A204.1 (cell line): ENCODE measurements at regions not wholly inside any gene's neighbourhood (a gene's known extent, or its start where the extent isn't known, plus 50 kb on each side); places are given as distances from the start of the nearest gene placed in this dataset.
"Not testable (repeated sequence)": the region's sequence is repeated elsewhere in the genome, so short reads cannot be mapped to it uniquely, and the experiment has no call there.

Experiments used
- FAIRE-seq: peaks from 2 replicates; lab custom pipeline; 2012; peaks lifted over from hg19 to GRCh38; lab: Jason Lieb, UNC

- no peak for FAIRE-seq
These were observed 161.0 kb downstream of the SKIDA1 start for GRCh38 chr10:21364196-21365114.

DNA sequence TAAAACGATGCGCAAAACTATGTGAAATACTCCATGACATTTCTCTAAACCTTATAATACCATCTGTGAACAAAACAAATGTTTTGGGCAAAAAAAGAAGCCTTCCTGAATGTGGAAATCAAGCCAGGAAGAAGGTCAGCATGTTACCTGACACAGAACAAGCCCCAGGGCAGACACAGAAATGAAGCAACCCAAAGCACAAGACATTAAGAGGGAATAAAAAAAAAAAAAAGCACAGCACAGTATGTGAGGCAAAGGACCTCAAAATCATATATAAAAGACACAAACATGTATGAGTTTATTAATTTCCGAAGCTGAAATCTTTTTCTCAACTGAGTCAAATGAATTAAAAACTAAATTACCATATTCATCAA is 161.8 kb downstream of the SKIDA1 start:
- FAIRE-seq, result no peak

DNA sequence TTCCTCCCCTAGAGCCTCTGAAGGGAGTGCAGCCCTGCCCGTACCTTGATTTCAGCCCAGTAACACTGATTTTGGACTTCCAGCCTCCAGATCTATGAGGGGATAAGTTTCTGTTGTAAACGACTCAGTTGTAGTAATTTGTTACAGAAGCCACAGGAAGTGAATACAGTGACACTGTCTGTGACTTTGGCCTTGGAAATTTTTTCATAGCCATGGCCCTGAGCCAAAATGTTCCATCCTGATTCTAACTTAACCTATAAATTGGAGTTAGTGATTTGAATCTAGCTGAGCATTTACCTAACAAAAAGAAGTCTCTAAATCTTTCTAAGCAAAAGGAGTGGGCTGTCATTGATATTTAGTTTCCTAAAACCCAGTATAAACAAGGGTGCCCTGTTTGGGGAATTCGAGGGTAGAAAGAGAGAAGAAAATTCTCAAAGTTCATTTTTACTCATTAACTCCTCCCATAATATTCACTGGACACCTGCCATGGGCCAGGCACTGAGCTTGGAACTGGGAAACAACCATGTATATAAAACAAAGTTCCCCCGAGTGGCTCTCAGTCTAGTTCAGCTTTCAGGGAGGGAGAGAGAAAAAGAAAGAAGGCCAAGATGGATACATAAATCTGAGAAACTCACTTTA is 162.3 kb downstream of the SKIDA1 start:
- no peak for FAIRE-seq

GRCh38 chr10:21359202-21359601 is 166.3 kb downstream of the SKIDA1 start:
- no peak for FAIRE-seq

DNA sequence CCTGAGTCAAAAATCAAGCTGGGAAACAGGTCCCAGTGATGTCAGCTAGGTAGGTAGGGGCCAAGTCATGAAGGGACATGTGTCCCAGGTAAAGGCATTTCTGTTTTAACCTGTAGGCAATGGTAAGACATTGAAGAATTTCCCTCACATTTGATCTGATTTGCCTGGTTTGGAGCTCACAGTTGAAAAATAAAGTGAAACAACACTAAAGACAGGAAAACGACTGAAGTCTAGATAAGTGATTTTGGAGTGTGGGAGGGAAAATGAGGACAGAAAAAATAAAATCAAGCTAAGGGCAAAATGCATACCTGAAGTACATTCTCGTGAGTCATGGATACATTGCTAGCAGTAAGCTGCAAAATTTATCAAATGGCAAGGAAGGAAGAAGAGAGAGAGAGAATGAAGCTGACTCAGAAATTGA is 169.9 kb downstream of the SKIDA1 start:
- no peak for FAIRE-seq

- FAIRE-seq, result no peak
These were observed 172.6 kb downstream of the SKIDA1 start for GRCh38 chr10:21352886-21353285.

DNA sequence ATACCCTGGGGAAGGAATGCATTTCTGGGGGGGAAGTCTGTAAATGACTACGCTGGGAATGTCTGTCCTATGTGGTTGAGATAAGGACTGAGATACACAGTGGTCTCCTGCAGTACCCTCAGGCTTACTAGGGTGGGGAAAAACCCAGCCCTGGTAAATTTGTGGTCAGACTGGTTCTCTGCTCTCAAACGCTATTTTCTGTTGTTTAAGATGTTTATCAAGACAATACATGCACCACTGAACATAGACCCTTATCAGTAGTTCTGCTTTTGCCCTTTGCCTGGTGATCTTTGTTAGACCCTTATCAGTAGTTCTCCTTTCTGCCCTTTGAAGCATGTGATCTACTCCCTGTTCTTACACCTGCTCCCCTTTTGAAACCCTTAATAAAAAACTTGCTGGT is 173.9 kb downstream of the SKIDA1 start:
- FAIRE-seq, result not testable (repeated sequence)

GRCh38 chr10:21349912-21350286 is 175.6 kb downstream of the SKIDA1 start:
- FAIRE-seq, result no peak

DNA sequence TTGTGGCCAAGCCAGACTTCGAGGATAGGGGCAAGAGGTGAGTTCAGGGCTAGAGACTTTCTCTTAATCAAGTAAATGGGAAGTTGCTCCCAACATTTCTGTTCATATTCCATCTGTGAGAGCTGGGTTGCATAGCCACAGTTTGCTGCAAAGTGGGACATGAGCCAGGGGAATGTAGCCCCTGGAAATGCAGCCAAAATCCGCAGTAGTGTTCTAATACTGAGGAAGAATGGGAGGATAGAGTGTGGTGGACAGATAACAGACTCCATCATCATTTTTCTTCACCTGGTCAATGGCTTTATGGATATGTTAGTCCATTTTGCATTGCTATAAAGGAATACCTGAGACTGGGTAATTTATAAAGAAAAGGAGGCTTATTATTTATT is 177.7 kb downstream of the SKIDA1 start:
- FAIRE-seq, result no peak

GRCh38 chr10:21347043-21347784 is 178.3 kb downstream of the SKIDA1 start:
- no peak for FAIRE-seq

DNA sequence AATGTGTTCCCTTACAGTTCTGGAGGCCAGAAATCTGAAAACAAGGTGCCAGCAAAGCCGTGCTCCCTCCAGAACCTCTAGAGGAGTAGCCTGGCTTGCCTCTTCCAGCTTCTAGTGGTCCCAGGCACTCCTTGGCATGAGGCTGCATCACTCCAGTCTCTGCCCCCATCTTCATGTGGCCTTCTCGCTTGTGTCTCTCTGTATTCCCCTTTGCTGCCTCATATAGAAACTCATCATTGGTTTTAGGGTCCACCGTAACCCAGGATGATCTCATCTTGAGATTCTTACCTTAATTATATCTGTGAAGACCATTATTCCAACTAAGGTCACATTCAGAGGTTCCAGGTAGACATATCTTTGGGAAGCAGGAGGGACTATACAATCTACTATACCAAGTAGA is 182.4 kb downstream of the SKIDA1 start:
- no peak for FAIRE-seq

GRCh38 chr10:21342499-21342898 is 183.0 kb downstream of the SKIDA1 start:
- FAIRE-seq, result not testable (repeated sequence)

- no peak for FAIRE-seq
These were observed 185.2 kb downstream of the SKIDA1 start for GRCh38 chr10:21340331-21340730.

DNA sequence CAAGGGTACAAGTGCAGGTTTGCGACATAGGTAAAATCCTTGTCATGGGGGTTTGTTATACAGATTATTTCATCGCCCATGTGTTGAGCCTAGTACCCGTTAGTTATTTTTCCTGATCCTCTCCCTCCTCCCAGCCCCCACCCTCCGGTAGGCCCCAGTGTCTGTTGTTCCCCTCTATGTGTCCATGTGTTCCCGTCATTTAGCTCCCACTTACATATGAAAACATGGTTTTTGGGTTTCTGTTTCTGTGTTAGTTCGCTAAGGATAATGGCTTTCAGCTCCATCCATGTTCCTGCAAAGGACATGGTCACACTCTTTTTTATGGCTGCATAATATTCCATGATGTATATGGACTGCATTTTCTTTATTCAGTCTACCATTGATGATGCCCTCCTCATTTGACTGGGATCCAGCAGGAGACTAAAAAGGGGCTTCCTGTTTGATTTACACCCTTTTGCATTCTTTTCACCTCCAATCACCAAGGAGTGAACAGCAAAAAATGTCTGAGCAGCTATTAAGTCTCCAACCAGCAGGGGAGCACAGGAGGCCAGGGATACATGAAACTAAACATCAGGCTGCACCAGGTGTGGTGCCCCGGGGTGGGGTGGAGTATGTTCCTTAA is 188.2 kb downstream of the SKIDA1 start:
- no peak for FAIRE-seq

- no peak for FAIRE-seq
These were observed 188.9 kb downstream of the SKIDA1 start for GRCh38 chr10:21336476-21337170.

DNA sequence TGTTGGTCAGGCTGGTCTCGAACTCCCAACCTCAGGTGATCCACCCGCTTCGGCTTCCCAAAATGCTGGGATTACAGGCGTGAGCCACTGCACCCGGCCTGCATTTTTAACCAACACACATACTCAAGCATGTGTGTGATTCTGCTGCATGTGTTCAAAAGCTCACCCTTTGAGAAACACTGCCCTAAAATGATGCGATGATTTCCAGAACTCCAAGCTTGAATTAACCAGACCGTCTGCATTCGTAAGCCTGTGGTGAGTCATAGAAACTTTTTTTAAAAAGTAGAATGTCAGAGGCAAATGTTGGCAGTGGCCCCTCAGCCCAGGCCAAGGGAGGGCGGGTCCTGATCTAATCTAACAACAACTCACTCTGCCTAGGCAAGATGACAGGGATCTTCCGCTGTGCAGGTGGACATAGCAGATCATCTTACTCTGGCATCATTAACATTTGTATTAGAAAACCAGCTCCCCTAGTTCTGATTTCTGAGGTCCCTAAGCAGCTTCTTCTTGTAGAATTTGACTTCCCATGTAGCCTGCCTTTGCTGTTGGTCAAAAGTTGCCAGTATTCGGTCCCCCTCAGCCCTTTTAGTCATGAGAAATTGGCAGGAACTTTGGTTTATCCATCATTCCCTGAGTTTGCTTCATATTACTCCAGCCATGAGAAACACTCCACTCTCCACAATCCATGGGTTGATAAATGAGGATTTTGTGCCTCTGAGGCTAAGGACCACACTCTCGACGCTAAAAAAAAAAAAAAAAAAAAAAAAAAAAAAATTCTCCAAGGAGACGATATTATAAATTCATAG is 190.4 kb downstream of the SKIDA1 start:
- peak; percentile 39 for FAIRE-seq

GRCh38 chr10:21330628-21331020 is 194.9 kb downstream of the SKIDA1 start:
- no peak for FAIRE-seq

DNA sequence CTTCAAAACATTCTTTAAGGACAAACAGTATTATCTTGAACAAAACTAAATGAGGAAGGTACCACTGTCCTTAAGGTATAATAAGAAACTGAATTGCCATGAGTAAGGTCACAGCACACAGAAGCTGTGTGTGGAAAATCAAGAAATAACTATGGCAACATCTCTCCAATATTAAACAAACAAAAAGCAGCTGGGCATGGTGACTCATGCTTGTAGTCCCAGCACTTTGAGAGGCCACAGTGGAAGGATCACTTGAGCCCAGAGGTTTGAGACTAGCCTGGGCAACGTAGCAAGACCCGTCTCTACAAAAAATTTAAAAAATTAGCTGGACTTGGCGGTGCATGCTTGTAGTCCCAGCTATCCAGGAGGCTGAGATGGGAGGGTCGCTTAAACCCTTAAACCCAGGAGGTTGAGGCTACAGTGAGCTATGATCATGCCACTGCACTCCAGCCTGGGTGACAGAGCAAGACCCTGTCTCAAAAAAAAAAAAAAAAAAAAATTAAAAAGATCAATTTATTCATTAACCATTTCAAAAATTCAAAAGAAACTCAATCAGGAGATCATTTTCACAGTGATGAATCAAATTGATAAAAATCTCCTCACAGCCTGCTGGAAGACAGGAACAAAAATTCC is 195.4 kb downstream of the SKIDA1 start:
- FAIRE-seq, result no peak

DNA sequence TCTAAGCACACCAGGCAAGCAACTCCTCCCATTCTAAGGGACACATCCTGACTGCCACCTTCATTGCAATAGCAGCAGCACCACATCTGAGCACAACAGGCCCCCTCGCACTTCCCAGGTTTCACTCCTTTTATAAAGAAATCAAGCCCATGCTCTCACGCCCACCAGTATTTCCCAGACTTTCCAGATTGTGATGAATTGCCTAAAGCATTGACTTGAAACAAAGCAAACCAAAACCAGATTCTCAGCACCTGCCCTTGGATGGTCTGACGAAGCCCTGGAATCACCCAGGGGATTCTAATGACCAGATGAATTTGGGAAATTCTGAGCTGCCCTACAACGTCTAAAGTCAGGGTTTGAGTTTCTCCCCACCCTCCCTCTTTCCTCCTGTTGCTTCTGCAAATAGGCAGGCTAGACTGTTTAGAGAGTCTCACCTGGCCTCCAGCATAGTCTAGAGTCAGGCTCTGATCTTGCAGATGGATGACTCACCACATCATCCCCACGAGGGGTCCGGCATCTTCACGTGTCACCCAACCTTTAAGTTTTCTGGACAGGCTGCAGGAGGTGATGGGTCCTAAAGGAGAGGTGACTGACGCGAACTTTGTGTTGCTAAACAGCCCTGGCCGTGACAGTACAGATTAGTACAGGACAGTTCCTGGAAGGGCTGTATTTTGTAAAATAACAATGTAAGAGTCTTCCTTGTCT is 198.0 kb downstream of the SKIDA1 start:
- FAIRE-seq, result no peak
